Progenitor cell of endocrine pancreas (in vitro differentiated cells): ENCODE measurements at regions not wholly inside any gene's neighbourhood (a gene's known extent, or its start where the extent isn't known, plus 50 kb on each side); places are given as distances from the start of the nearest gene placed in this dataset.
A peak's percentile ranks its signal among the peaks of the same experiment; 100 is the strongest.
"Not testable (repeated sequence)": the region's sequence is repeated elsewhere in the genome, so short reads cannot be mapped to it uniquely, and the experiment has no call there.

Experiments
- DNase-seq: peaks from one replicate; pipeline ENCODE4 v3.0.0; 2021; ENCODE audit warnings: low spot score; ENCODE audit not compliant: unreplicated experiment
- H3K27ac Mint-ChIP-seq: 2 replicates; pipeline ENCODE4 v1.8.0; 2021; ENCODE audit warnings: mild to moderate bottlenecking, moderate library complexity, mixed read lengths
- H3K27me3 Mint-ChIP-seq: 2 replicates; pipeline ENCODE4 v1.8.0; 2021; ENCODE audit warnings: mixed read lengths
- H3K36me3 Mint-ChIP-seq: 2 replicates; pipeline ENCODE4 v1.8.0; 2022; ENCODE audit warnings: mixed read lengths; ENCODE audit not compliant: insufficient read depth
- H3K4me1 Mint-ChIP-seq: 2 replicates; pipeline ENCODE4 v1.8.0; 2021; ENCODE audit warnings: low read depth, mixed read lengths
- H3K4me3 Mint-ChIP-seq: 2 replicates; pipeline ENCODE4 v1.8.0; 2021; ENCODE audit warnings: low read depth, mild to moderate bottlenecking, moderate library complexity, mixed read lengths
- H3K9me3 Mint-ChIP-seq: 2 replicates; pipeline ENCODE4 v1.8.0; 2021; ENCODE audit warnings: low read depth, mixed read lengths
- TF ChIP-seq, protein P1 (sequence below): fragments of 200-600 bp; sonication (generic); IDR thresholded peaks from one replicate; pipeline ENCODE4 v1.5.0; 2021; ENCODE audit warnings: antibody characterized with exemption, mild to moderate bottlenecking; ENCODE audit not compliant: unreplicated experiment

DNA sequence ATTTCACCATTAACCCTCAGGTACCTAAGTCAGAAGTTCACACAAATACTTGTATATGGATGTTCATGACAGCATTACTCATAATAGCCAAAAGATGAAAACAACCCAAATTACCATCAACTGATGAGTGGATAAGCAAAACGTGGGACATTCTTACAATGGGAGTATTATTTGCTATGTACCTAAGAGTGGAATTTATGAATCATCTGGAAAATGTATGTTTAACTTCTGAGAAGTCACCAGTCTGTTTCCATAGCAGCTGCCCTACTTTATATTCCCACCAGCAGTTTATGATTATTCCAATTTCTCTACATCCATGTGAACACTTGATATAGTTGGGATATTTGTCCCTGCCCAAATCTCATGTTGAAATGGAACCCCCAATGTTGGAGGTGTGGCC lies 1478.9 kb downstream of the PCDH19 start:
- Mint-ChIP-seq H3K4me1 (peaks cover 20% of the 10 kb centered on the region), H3K36me3 (peaks cover 5% of the 10 kb centered on the region), H3K27ac (no peak overlapping the region), H3K4me3 (no peak overlapping the region), H3K27me3 (no peaks in the 10 kb centered on the region), H3K9me3 (peaks cover 18% of the 10 kb centered on the region)
- no peak for DNase-seq
- TF ChIP-seq, protein P1, sequence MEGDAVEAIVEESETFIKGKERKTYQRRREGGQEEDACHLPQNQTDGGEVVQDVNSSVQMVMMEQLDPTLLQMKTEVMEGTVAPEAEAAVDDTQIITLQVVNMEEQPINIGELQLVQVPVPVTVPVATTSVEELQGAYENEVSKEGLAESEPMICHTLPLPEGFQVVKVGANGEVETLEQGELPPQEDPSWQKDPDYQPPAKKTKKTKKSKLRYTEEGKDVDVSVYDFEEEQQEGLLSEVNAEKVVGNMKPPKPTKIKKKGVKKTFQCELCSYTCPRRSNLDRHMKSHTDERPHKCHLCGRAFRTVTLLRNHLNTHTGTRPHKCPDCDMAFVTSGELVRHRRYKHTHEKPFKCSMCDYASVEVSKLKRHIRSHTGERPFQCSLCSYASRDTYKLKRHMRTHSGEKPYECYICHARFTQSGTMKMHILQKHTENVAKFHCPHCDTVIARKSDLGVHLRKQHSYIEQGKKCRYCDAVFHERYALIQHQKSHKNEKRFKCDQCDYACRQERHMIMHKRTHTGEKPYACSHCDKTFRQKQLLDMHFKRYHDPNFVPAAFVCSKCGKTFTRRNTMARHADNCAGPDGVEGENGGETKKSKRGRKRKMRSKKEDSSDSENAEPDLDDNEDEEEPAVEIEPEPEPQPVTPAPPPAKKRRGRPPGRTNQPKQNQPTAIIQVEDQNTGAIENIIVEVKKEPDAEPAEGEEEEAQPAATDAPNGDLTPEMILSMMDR, result no peak

DNA sequence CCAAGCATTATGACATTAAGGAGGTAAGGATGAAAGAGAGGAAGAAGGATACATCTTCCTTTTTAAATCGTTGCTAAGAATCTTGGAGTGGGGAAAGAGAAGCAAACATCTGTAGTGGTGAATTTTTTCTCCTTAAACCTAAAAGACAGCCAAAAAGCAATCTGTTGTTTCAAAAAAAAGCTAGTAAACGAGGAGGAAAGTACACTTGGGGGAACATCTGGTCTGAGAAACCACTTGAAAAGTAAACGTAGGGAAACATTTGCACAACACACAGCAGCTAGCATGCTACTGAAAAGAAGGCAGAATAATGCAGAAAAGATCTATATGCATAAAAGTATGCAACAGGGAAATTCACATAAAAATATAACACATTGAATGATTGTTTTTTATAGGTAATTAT lies 1485.6 kb downstream of the PCDH19 start:
- Mint-ChIP-seq H3K27ac (no peak overlapping the region), H3K9me3 (peaks cover 17% of the 10 kb centered on the region), H3K27me3 (no peaks in the 10 kb centered on the region), H3K4me1 (peaks cover 7% of the 10 kb centered on the region), H3K4me3 (no peak overlapping the region), H3K36me3 (peaks cover 3% of the 10 kb centered on the region)
- no peak for DNase-seq
- TF ChIP-seq, protein P1, result no peak

DNA sequence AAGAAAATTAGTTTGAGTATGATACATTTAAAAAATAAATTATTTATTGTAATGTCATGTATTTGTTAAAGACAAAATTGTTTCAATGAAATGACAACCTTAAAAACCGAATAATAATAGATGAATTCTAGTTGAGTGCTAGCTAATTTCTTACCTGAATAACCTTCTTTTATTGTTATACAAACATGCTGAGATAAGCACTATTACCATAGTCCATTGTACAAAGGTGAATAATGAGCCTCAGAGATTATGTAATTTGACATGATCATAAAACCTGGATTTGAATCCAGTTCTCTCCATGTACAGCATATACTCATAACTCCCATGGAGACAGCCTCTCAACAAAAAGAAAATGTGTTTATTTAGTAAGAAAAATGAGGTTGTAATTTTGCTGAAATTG lies 1512.9 kb downstream of the PCDH19 start:
- Mint-ChIP-seq H3K36me3 (no peaks in the 10 kb centered on the region), H3K4me3 (no peak overlapping the region), H3K27me3 (no peaks in the 10 kb centered on the region), H3K27ac (no peak overlapping the region), H3K9me3 (no peaks in the 10 kb centered on the region), H3K4me1 (no peaks in the 10 kb centered on the region)
- DNase-seq, result no peak
- TF ChIP-seq, protein P1, result no peak

- H3K4me3 Mint-ChIP-seq, H3K4me1 Mint-ChIP-seq, DNase-seq, H3K36me3 Mint-ChIP-seq, H3K9me3 Mint-ChIP-seq, H3K27me3 Mint-ChIP-seq, H3K27ac Mint-ChIP-seq: not testable (repeated sequence)
- TF ChIP-seq, protein P1, result peak; percentile 53
Observed at GRCh38 chrX:98850639-98851038, 1559.4 kb downstream of the PCDH19 start.
